Ishikawa (cell line): ENCODE measurements at regions not wholly inside any gene's neighbourhood (a gene's known extent, or its start where the extent isn't known, plus 50 kb on each side); places are given as distances from the start of the nearest gene placed in this dataset.

ENCODE experiments used
- CEBPB ChIP-seq: IDR thresholded peaks from 2 replicates; pipeline ENCODE4 v1.6.1; 2012
- CREB1 ChIP-seq: IDR thresholded peaks from 2 replicates; pipeline ENCODE4 v1.6.1; 2012; ENCODE audit warnings: low read depth
- EGR1 ChIP-seq: IDR thresholded peaks from 2 replicates; pipeline ENCODE4 v1.6.1; 2012
- EP300 ChIP-seq: IDR thresholded peaks from 2 replicates; pipeline ENCODE4 v1.6.1; 2012; ENCODE audit warnings: borderline replicate concordance
- FOXM1 ChIP-seq: IDR thresholded peaks from 2 replicates; pipeline ENCODE4 v1.6.1; 2012; ENCODE audit warnings: low read depth, borderline replicate concordance
- MAX ChIP-seq: IDR thresholded peaks from 2 replicates; pipeline ENCODE4 v1.6.1; 2012
- NFIC ChIP-seq: IDR thresholded peaks from 2 replicates; pipeline ENCODE4 v1.6.1; 2012
- RAD21 ChIP-seq: IDR thresholded peaks from 2 replicates; pipeline ENCODE4 v1.6.1; 2012; ENCODE audit warnings: low read depth
- REST ChIP-seq: IDR thresholded peaks from 2 replicates; pipeline ENCODE4 v1.6.1; 2012; ENCODE audit warnings: low read depth, mild to moderate bottlenecking
- TAF1 ChIP-seq: IDR thresholded peaks from 2 replicates; pipeline ENCODE4 v1.6.1; 2012; ENCODE audit warnings: low read depth, mild to moderate bottlenecking
- TCF12 ChIP-seq: IDR thresholded peaks from 2 replicates; pipeline ENCODE4 v1.6.1; 2012; ENCODE audit warnings: low read depth
- TEAD4 ChIP-seq: IDR thresholded peaks from 2 replicates; pipeline ENCODE4 v1.6.1; 2012
- USF1 ChIP-seq: IDR thresholded peaks from 2 replicates; pipeline ENCODE4 v1.6.1; 2012
- YY1 ChIP-seq: IDR thresholded peaks from 2 replicates; pipeline ENCODE4 v1.6.1; 2012; ENCODE audit warnings: low read depth
- ZBTB7A ChIP-seq: IDR thresholded peaks from 2 replicates; pipeline ENCODE4 v1.6.1; 2012; ENCODE audit warnings: low read depth

DNA sequence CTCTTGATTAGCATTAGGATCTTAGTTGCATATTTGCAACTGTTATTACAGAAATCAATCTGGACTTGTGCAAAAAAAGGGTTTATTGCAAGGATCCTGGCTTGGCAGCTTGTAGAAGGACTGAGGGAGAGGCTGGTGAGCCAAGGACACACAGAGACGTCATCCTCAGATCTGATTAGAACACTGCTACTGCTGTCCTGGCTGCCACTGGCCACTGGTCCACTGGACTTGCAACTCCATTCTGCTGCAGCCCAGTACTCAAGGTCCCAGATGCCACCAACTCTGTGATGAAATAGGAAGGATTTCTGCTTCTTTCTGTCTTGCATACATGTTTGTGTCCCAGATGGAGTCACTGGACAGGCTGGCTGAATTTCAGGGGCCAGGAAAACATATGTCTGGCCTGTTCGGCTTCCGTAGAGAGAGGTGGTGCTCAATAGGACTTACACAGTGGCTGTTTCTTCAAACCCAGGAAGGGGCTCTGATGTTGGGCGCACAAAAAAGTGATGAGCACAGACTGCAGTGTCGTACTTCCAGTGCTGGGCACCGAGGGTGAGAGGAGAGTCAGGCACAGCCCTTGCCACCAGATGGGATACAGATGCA, 68.9 kb upstream of the SH3PXD2B start:
- TF ChIP-seq ZBTB7A (no peak), NFIC (no peak), CREB1 (no peak), YY1 (no peak)

- TF ChIP-seq TEAD4 = no peak
- TF ChIP-seq USF1 = no peak
- no peak for TF ChIP-seq CREB1
- no peak for TF ChIP-seq EGR1
- no peak for TF ChIP-seq ZBTB7A
- TF ChIP-seq NFIC = no peak
- TF ChIP-seq EP300 = no peak
- no peak for TF ChIP-seq REST
- TF ChIP-seq TCF12 = no peak
- TF ChIP-seq FOXM1 = no peak
- TF ChIP-seq RAD21 = no peak
- TF ChIP-seq TAF1 = no peak
- no peak for TF ChIP-seq CEBPB
- no peak for TF ChIP-seq MAX
- TF ChIP-seq YY1 = no peak
These were observed 67.1 kb upstream of the SH3PXD2B start for GRCh38 chr5:172521338-172521932.

DNA sequence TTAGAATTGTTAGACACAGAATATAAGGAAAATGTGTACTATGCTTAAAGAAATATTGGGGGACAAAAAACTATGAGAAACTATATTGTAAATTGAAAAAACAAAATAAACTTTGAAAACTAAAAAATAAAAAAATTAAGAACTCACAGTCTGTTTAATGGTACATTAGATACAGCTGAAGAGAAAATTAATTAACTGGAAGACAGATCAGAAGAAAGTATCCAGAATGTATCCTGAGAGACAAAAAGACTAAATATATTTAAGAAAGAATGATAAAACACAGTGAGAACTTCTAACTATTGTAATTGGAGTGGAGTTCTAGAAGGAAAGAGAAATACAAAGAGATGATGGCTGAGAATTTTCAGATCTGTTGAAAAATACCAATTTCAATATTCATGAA, 57.6 kb upstream of the SH3PXD2B start:
- TF ChIP-seq TCF12 (no peak), YY1 (no peak), NFIC (no peak), USF1 (no peak), TEAD4 (no peak), EGR1 (no peak), TAF1 (no peak), FOXM1 (no peak), ZBTB7A (no peak), RAD21 (no peak), REST (no peak), MAX (no peak), CREB1 (no peak), CEBPB (no peak)

- TF ChIP-seq TCF12 (no peak), TAF1 (no peak), EP300 (no peak), FOXM1 (no peak), REST (no peak), TEAD4 (no peak), NFIC (no peak), RAD21 (no peak), EGR1 (no peak)
These were observed 55.1 kb upstream of the SH3PXD2B start for GRCh38 chr5:172509405-172509781.
